Tibial nerve (tissue), 4 donors: ENCODE measurements at regions not wholly inside any gene's neighbourhood (a gene's known extent, or its start where the extent isn't known, plus 50 kb on each side); places are given as distances from the start of the nearest gene placed in this dataset.

ENCODE experiments used
- DNase-seq, 2 donors: peaks; one replicate each; pipeline ENCODE4 v3.0.0-alpha.2; 2019; ENCODE audit warnings: low spot score in 2 of 2
- H3K27ac ChIP-seq, 4 donors: fragments of 200-600 bp; sonication (generic) in 3 of 4; one replicate each; pipeline ENCODE4 v1.5.1; 2017 to 2019; ENCODE audit warnings: mild to moderate bottlenecking in 1 of 4
- H3K27me3 ChIP-seq, 2 donors: fragments of 200-600 bp; sonication (generic) in 1 of 2; one replicate each; pipeline versions ENCODE4 v1.5.1 to v1.6.0; 2017 to 2019
- H3K36me3 ChIP-seq, 3 donors: fragments of 200-600 bp; sonication (generic); one replicate each; pipeline ENCODE4 v1.5.1; 2018 to 2019
- H3K4me1 ChIP-seq, 4 donors: fragments of 200-600 bp; sonication (generic) in 3 of 4; one replicate each; pipeline ENCODE4 v1.5.1; 2017 to 2019
- H3K4me3 ChIP-seq, 4 donors: fragments of 200-600 bp; sonication (generic) in 3 of 4; one replicate each; pipeline ENCODE4 v1.5.1; 2017 to 2019; ENCODE audit warnings: mild to moderate bottlenecking in 1 of 4, moderate library complexity in 1 of 4
- H3K9me3 ChIP-seq, 4 donors: fragments of 200-600 bp; sonication (generic) in 3 of 4; one replicate each; pipeline ENCODE4 v1.5.1; 2017 to 2019
- EP300 ChIP-seq, 2 donors: sonication (generic); formaldehyde crosslinking; IDR thresholded peaks; one replicate each; pipeline ENCODE4 v1.6.1; 2017; ENCODE audit warnings: antibody characterized with exemption in 2 of 2, mild to moderate bottlenecking in 1 of 2
- POLR2A ChIP-seq, 2 donors: fragments of 450-650 bp; IDR thresholded peaks; one replicate each; pipeline ENCODE4 v1.6.1; 2017; ENCODE audit warnings: antibody characterized with exemption in 2 of 2, mild to moderate bottlenecking in 2 of 2, moderate library complexity in 2 of 2
- WGBS, 2 donors: methylation state at CpG; one replicate each; pipeline ENCODE4 v1.1.5; 2018; 5-methylcytosine and 5-hydroxymethylcytosine counted together
- TF ChIP-seq, protein P1 (sequence below), 5 experiments: fragments of 200-600 bp in 3 of 5; fragments of 450-650 bp in 2 of 5; sonication (generic) in 3 of 5; IDR thresholded peaks; one replicate each; pipeline ENCODE4 v1.5.1; 2016 to 2019; ENCODE audit warnings: antibody characterized with exemption in 5 of 5, mild to moderate bottlenecking in 3 of 5, moderate library complexity in 2 of 5

DNA sequence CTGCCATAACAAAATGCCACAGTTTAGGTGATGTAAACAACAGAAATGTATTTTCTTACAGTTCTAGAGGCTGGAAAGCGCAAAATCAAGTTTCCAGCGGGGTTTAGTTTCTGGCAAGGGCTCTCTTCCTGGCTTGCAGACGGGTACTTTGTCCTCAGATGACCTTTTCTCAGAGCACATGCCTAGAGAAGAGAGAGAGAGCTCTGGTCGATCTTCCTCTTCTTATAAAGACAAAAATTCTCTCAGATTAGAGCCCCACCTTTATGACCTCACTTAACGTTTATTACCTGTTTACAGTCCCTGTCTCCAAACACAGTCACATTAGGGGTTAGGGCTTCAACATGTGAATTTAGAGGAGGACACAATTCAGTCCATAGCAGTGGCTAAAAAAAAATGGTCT is 119.7 kb downstream of the CETN3 start:
- Histone ChIP-seq H3K4me3 (no peak overlapping the region), H3K27ac (no peak overlapping the region), H3K27me3 (no peaks in the 10 kb centered on the region), H3K36me3 (no peaks in the 10 kb centered on the region), H3K9me3 (no peaks in the 10 kb centered on the region), H3K4me1 (no peaks in the 10 kb centered on the region)
- TF ChIP-seq POLR2A (IDR thresholded peaks at IDR 0.05) (no peak), EP300 (IDR thresholded peaks at IDR 0.05) (no peak)
- TF ChIP-seq, protein P1, sequence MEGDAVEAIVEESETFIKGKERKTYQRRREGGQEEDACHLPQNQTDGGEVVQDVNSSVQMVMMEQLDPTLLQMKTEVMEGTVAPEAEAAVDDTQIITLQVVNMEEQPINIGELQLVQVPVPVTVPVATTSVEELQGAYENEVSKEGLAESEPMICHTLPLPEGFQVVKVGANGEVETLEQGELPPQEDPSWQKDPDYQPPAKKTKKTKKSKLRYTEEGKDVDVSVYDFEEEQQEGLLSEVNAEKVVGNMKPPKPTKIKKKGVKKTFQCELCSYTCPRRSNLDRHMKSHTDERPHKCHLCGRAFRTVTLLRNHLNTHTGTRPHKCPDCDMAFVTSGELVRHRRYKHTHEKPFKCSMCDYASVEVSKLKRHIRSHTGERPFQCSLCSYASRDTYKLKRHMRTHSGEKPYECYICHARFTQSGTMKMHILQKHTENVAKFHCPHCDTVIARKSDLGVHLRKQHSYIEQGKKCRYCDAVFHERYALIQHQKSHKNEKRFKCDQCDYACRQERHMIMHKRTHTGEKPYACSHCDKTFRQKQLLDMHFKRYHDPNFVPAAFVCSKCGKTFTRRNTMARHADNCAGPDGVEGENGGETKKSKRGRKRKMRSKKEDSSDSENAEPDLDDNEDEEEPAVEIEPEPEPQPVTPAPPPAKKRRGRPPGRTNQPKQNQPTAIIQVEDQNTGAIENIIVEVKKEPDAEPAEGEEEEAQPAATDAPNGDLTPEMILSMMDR (IDR thresholded peaks at IDR 0.05), result no peak
- 32 to 43% methylated on average over 5 of the region's 5 CpGs for WGBS, 2 donors
- DNase-seq, result no peak

DNA sequence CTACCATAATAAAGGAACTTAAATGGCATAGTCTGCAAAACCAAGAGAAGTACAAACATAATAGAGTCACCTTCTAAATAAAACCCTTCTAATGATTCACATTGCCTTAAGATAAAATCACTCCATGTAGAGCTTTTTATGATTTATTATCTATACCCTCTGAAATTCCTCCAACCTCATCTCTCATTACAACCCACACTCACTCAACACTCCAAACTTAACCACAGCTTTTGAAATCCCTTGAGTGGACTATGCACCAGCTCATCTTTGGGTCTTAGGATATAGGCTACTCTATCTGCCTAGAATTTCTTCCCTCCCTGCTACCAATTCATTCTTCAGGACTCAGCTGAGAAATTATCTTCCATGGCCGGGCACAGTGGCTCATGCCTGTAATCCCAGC is 122.5 kb downstream of the CETN3 start:
- Histone ChIP-seq H3K9me3 (no peaks in the 10 kb centered on the region), H3K27me3 (no peaks in the 10 kb centered on the region), H3K4me1 (no peaks in the 10 kb centered on the region), H3K4me3 (no peak overlapping the region), H3K36me3 (no peaks in the 10 kb centered on the region), H3K27ac (no peak overlapping the region)
- no peak for DNase-seq
- TF ChIP-seq, protein P1 (IDR thresholded peaks at IDR 0.05), result no peak
- no peak for TF ChIP-seq EP300 (IDR thresholded peaks at IDR 0.05)
- no peak for TF ChIP-seq POLR2A (IDR thresholded peaks at IDR 0.05)
- WGBS, 2 donors, result 89 to 96% methylated on average over 1 of the region's 1 CpG

- 71 to 74% methylated on average over 1 of the region's 1 CpG for WGBS, 2 donors
- H3K4me3 ChIP-seq, result no peak overlapping the region
- no peaks in the 10 kb centered on the region for H3K9me3 ChIP-seq
- H3K27ac ChIP-seq, result no peak overlapping the region
- TF ChIP-seq EP300 (IDR thresholded peaks at IDR 0.05), result no peak
- TF ChIP-seq, protein P1 (IDR thresholded peaks at IDR 0.05), result no peak
- no peaks in the 10 kb centered on the region for H3K36me3 ChIP-seq
- H3K4me1 ChIP-seq, result no peaks in the 10 kb centered on the region
- DNase-seq, result no peak
- H3K27me3 ChIP-seq, result no peaks in the 10 kb centered on the region
Observed at GRCh38 chr5:90285581-90285980, 124.0 kb downstream of the CETN3 start.

GRCh38 chr5:90284375-90284774 is 125.2 kb downstream of the CETN3 start:
- Histone ChIP-seq H3K36me3 (no peaks in the 10 kb centered on the region), H3K27ac (no peak overlapping the region), H3K27me3 (no peaks in the 10 kb centered on the region), H3K4me3 (no peak overlapping the region), H3K4me1 (no peaks in the 10 kb centered on the region), H3K9me3 (no peaks in the 10 kb centered on the region)
- WGBS, 2 donors, result 89 to 94% methylated on average over 1 of the region's 1 CpG
- TF ChIP-seq, protein P1 (IDR thresholded peaks at IDR 0.05), result no peak
- TF ChIP-seq EP300 (IDR thresholded peaks at IDR 0.05), result no peak
- no peak for DNase-seq

DNA sequence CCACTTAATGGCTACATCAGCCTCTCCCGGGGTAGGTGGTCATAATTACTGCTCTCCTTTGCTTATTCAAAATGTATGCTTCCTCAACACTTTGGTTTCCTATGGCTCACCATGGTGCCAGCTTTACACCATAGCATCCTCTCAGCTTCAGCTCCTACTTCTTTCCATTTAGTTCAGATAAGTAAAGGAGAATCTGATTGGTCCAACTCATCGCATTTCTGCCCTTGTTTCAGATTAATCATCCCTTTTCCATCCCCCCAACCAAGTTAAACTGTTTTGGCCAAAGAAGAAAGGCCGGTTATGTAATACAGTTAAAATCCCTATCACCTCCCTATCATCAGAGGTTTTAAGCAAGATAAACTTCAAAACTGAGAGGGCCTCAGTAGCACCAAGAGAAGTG is 130.5 kb downstream of the CETN3 start:
- Histone ChIP-seq H3K4me1 (no peaks in the 10 kb centered on the region), H3K36me3 (no peaks in the 10 kb centered on the region), H3K4me3 (no peak overlapping the region), H3K9me3 (no peaks in the 10 kb centered on the region), H3K27ac (no peak overlapping the region), H3K27me3 (no peaks in the 10 kb centered on the region)
- WGBS, 2 donors, result 78 to 88% methylated on average over 3 of the region's 3 CpGs
- no peak for DNase-seq
- TF ChIP-seq EP300 (IDR thresholded peaks at IDR 0.05) (no peak), POLR2A (IDR thresholded peaks at IDR 0.05) (no peak)
- TF ChIP-seq, protein P1 (IDR thresholded peaks at IDR 0.05), result no peak
